Activated T-cell treated with anti-CD3 and anti-CD28 coated beads, Interleukin-2, amount 50 U/mL, for 4 hours (primary cell): ENCODE measurements at regions not wholly inside any gene's neighbourhood (a gene's known extent, or its start where the extent isn't known, plus 50 kb on each side); places are given as distances from the start of the nearest gene placed in this dataset.
"Not testable (repeated sequence)": the region's sequence is repeated elsewhere in the genome, so short reads cannot be mapped to it uniquely, and the experiment has no call there.

ENCODE experiments used
- ATAC-seq, 2 donors: fragments of 200-7000 bp; cut with Tn5 transposase; one replicate each; pipeline ENCODE4 v1.10.0; 2021
- DNase-seq: peaks from one replicate; pipeline ENCODE4 v3.0.0-alpha.2; 2020
- H3K27me3 Mint-ChIP-seq: one replicate; pipeline ENCODE4 v1.8.0; 2021; ENCODE audit warnings: low read depth, mixed read lengths
- H3K36me3 Mint-ChIP-seq: one replicate; pipeline ENCODE4 v1.8.0; 2022; ENCODE audit warnings: mixed read lengths; ENCODE audit not compliant: insufficient read depth
- H3K4me1 Mint-ChIP-seq: one replicate; pipeline ENCODE4 v1.8.0; 2021; ENCODE audit warnings: low read depth, mixed read lengths
- H3K4me3 Mint-ChIP-seq: one replicate; pipeline ENCODE4 v1.8.0; 2021; ENCODE audit warnings: mild to moderate bottlenecking, moderate library complexity, mixed read lengths
- H3K9me3 Mint-ChIP-seq: one replicate; pipeline ENCODE4 v1.8.0; 2021; ENCODE audit warnings: mixed read lengths

GRCh38 chr5:127133071-127133470, 59.8 kb upstream of the C5orf63 start:
- DNase-seq (no peak), ATAC-seq (no peak)
- H3K27me3 Mint-ChIP-seq: no peaks in the 10 kb centered on the region
- H3K36me3 Mint-ChIP-seq: no peaks in the 10 kb centered on the region
- no peak overlapping the region for H3K4me3 Mint-ChIP-seq
- H3K4me1 Mint-ChIP-seq: no peaks in the 10 kb centered on the region
- no peaks in the 10 kb centered on the region for H3K9me3 Mint-ChIP-seq

- DNase-seq (no peak), ATAC-seq (no peak)
- no peaks in the 10 kb centered on the region for H3K36me3 Mint-ChIP-seq
- peaks cover 5% of the 10 kb centered on the region for H3K27me3 Mint-ChIP-seq
- H3K9me3 Mint-ChIP-seq: no peaks in the 10 kb centered on the region
- no peaks in the 10 kb centered on the region for H3K4me1 Mint-ChIP-seq
- H3K4me3 Mint-ChIP-seq: no peak overlapping the region
Measured at GRCh38 chr5:127136908-127137307, 63.6 kb upstream of the C5orf63 start.

GRCh38 chr5:127143722-127144121, 70.4 kb upstream of the C5orf63 start:
- ATAC-seq (no peak), DNase-seq (no peak)
- H3K9me3 Mint-ChIP-seq: no peaks in the 10 kb centered on the region
- no peaks in the 10 kb centered on the region for H3K4me1 Mint-ChIP-seq
- H3K4me3 Mint-ChIP-seq: no peak overlapping the region
- H3K36me3 Mint-ChIP-seq: no peaks in the 10 kb centered on the region
- peaks cover 5% of the 10 kb centered on the region for H3K27me3 Mint-ChIP-seq

GRCh38 chr5:127153031-127153430, 79.7 kb upstream of the C5orf63 start:
- no peaks in the 10 kb centered on the region for H3K4me1 Mint-ChIP-seq
- DNase-seq: no peak
- H3K4me3 Mint-ChIP-seq: no peak overlapping the region
- H3K9me3 Mint-ChIP-seq: peaks cover 13% of the 10 kb centered on the region
- H3K36me3 Mint-ChIP-seq: no peaks in the 10 kb centered on the region
- no peak for ATAC-seq
- peaks cover 4% of the 10 kb centered on the region for H3K27me3 Mint-ChIP-seq

GRCh38 chr5:127153521-127153920, 80.2 kb upstream of the C5orf63 start:
- H3K4me3 Mint-ChIP-seq: no peak overlapping the region
- no peak for DNase-seq
- peaks cover 6% of the 10 kb centered on the region for H3K27me3 Mint-ChIP-seq
- no peaks in the 10 kb centered on the region for H3K36me3 Mint-ChIP-seq
- peaks cover 16% of the 10 kb centered on the region for H3K9me3 Mint-ChIP-seq
- no peaks in the 10 kb centered on the region for H3K4me1 Mint-ChIP-seq
- ATAC-seq: no peak

GRCh38 chr5:127163750-127164149, 90.4 kb upstream of the C5orf63 start:
- Mint-ChIP-seq H3K4me3 (no peak overlapping the region), H3K4me1 (no peaks in the 10 kb centered on the region), H3K36me3 (no peaks in the 10 kb centered on the region), H3K9me3 (peaks cover 1% of the 10 kb centered on the region), H3K27me3 (peaks cover 13% of the 10 kb centered on the region)
- no peak for DNase-seq
- ATAC-seq: no peak

GRCh38 chr5:127170918-127171600, 97.8 kb upstream of the C5orf63 start:
- H3K4me3 Mint-ChIP-seq: no peak overlapping the region
- H3K9me3 Mint-ChIP-seq: peaks cover 8% of the 10 kb centered on the region
- no peak for ATAC-seq
- H3K36me3 Mint-ChIP-seq: peaks cover 1% of the 10 kb centered on the region
- DNase-seq: no peak
- H3K4me1 Mint-ChIP-seq: no peaks in the 10 kb centered on the region
- peaks cover 12% of the 10 kb centered on the region for H3K27me3 Mint-ChIP-seq

- Mint-ChIP-seq H3K9me3 (peaks cover 8% of the 10 kb centered on the region), H3K27me3 (peaks cover 16% of the 10 kb centered on the region), H3K4me1 (no peaks in the 10 kb centered on the region), H3K4me3 (no peak overlapping the region), H3K36me3 (peaks cover 1% of the 10 kb centered on the region)
- no peak for ATAC-seq
- no peak for DNase-seq
Measured at GRCh38 chr5:127176769-127177168, 103.5 kb upstream of the C5orf63 start.

- H3K4me1 Mint-ChIP-seq, H3K4me3 Mint-ChIP-seq, H3K36me3 Mint-ChIP-seq, ATAC-seq, DNase-seq, H3K9me3 Mint-ChIP-seq, H3K27me3 Mint-ChIP-seq: not testable (repeated sequence)
Measured at GRCh38 chr5:127182631-127183030, 108.0 kb upstream of the MEGF10 start.

GRCh38 chr5:127183332-127183731, 107.3 kb upstream of the MEGF10 start:
- H3K4me3 Mint-ChIP-seq: no peak overlapping the region
- no peaks in the 10 kb centered on the region for H3K4me1 Mint-ChIP-seq
- no peak for ATAC-seq
- H3K9me3 Mint-ChIP-seq: no peaks in the 10 kb centered on the region
- H3K36me3 Mint-ChIP-seq: no peaks in the 10 kb centered on the region
- peaks cover 2% of the 10 kb centered on the region for H3K27me3 Mint-ChIP-seq
- no peak for DNase-seq

- no peaks in the 10 kb centered on the region for H3K9me3 Mint-ChIP-seq
- DNase-seq: no peak
- H3K27me3 Mint-ChIP-seq: peaks cover 2% of the 10 kb centered on the region
- ATAC-seq: no peak
- H3K4me1 Mint-ChIP-seq: no peaks in the 10 kb centered on the region
- H3K4me3 Mint-ChIP-seq: no peak overlapping the region
- H3K36me3 Mint-ChIP-seq: no peaks in the 10 kb centered on the region
Measured at GRCh38 chr5:127184851-127185250, 105.7 kb upstream of the MEGF10 start.

GRCh38 chr5:127186657-127187056, 103.9 kb upstream of the MEGF10 start:
- H3K4me1 Mint-ChIP-seq: no peaks in the 10 kb centered on the region
- H3K36me3 Mint-ChIP-seq: no peaks in the 10 kb centered on the region
- ATAC-seq: no peak
- no peak overlapping the region for H3K4me3 Mint-ChIP-seq
- no peak for DNase-seq
- H3K9me3 Mint-ChIP-seq: no peaks in the 10 kb centered on the region
- H3K27me3 Mint-ChIP-seq: peaks cover 1% of the 10 kb centered on the region

- Mint-ChIP-seq H3K4me3 (no peak overlapping the region), H3K27me3 (peaks cover 1% of the 10 kb centered on the region), H3K36me3 (no peaks in the 10 kb centered on the region), H3K4me1 (no peaks in the 10 kb centered on the region), H3K9me3 (no peaks in the 10 kb centered on the region)
- DNase-seq (no peak), ATAC-seq (no peak)
Measured at GRCh38 chr5:127187706-127188105, 102.9 kb upstream of the MEGF10 start.

GRCh38 chr5:127192150-127192549, 98.4 kb upstream of the MEGF10 start:
- ATAC-seq: no peak
- Mint-ChIP-seq H3K4me1 (no peaks in the 10 kb centered on the region), H3K36me3 (no peaks in the 10 kb centered on the region), H3K9me3 (no peaks in the 10 kb centered on the region), H3K4me3 (no peak overlapping the region), H3K27me3 (peaks cover 9% of the 10 kb centered on the region)
- DNase-seq: no peak

- Mint-ChIP-seq H3K4me1 (no peaks in the 10 kb centered on the region), H3K9me3 (no peaks in the 10 kb centered on the region), H3K4me3 (no peak overlapping the region), H3K36me3 (no peaks in the 10 kb centered on the region), H3K27me3 (peaks cover 10% of the 10 kb centered on the region)
- DNase-seq (no peak), ATAC-seq (no peak)
Measured at GRCh38 chr5:127192836-127193338, 97.7 kb upstream of the MEGF10 start.
